Stomach (tissue), 8 donors: ENCODE measurements at regions not wholly inside any gene's neighbourhood (a gene's known extent, or its start where the extent isn't known, plus 50 kb on each side); places are given as distances from the start of the nearest gene placed in this dataset.
"Not testable (repeated sequence)": the region's sequence is repeated elsewhere in the genome, so short reads cannot be mapped to it uniquely, and the experiment has no call there.

Source experiments
- DNase-seq, 2 donors: peaks; one replicate each; pipeline versions ENCODE4 v3.0.0 to v3.0.0-alpha.2; 2013 to 2019
- H3K27ac ChIP-seq, 5 donors: fragments of 200-600 bp in 4 of 5; sonication (generic) in 4 of 5; one replicate each; pipeline ENCODE4 v1.5.1; 2013 to 2019; ENCODE audit warnings: mild to moderate bottlenecking in 1 of 5, moderate library complexity in 1 of 5
- H3K27me3 ChIP-seq, 3 donors: fragments of 200-600 bp; sonication (generic); one replicate each; pipeline ENCODE4 v1.5.1; 2017 to 2019; ENCODE audit warnings: mixed run types in 1 of 3
- H3K36me3 ChIP-seq, 4 donors: fragments of 200-600 bp; sonication (generic); 1 replicate in 3 of 4; 2 replicates in 1 of 4; pipeline ENCODE4 v1.5.1; 2016 to 2019
- H3K4me1 ChIP-seq, 4 donors: fragments of 200-600 bp; sonication (generic); one replicate each; pipeline ENCODE4 v1.5.1; 2016 to 2019
- H3K4me3 ChIP-seq, 4 donors: fragments of 200-600 bp; sonication (generic) in 3 of 4; one replicate each; pipeline ENCODE4 v1.5.1; 2016 to 2019; ENCODE audit warnings: mild to moderate bottlenecking in 1 of 4
- H3K9me3 ChIP-seq, 4 donors: fragments of 200-600 bp; sonication (generic); one replicate each; pipeline ENCODE4 v1.5.1; 2016 to 2019
- CTCF ChIP-seq, 7 experiments: fragments of 450-650 bp in 4 of 7; fragments of 200-600 bp in 3 of 7; sonication (generic) in 3 of 7; IDR thresholded peaks; one replicate each; pipeline ENCODE4 v1.5.1; 2016 to 2019; ENCODE audit warnings: antibody characterized with exemption in 7 of 7, control low read depth in 2 of 7, mild to moderate bottlenecking in 1 of 7
- EP300 ChIP-seq: sonication (generic); formaldehyde crosslinking; IDR thresholded peaks from one replicate; pipeline ENCODE4 v1.6.1; 2017; ENCODE audit warnings: antibody characterized with exemption
- POLR2A ChIP-seq, 4 donors: fragments of 450-650 bp; IDR thresholded peaks; one replicate each; pipeline ENCODE4 v1.6.1; 2016; ENCODE audit warnings: antibody characterized with exemption in 4 of 4, control low read depth in 2 of 4, mild to moderate bottlenecking in 1 of 4, moderate library complexity in 1 of 4
- POLR2AphosphoS5 ChIP-seq, 3 donors: sonication (generic); formaldehyde crosslinking; IDR thresholded peaks; one replicate each; pipeline ENCODE4 v1.6.1; 2016; ENCODE audit warnings: antibody characterized with exemption in 3 of 3
- WGBS, 5 donors: extraction: QIAGEN DNeasy Blood & Tissue Kit in 3 of 5; methylation state at CpG; one replicate each; pipeline versions ENCODE4 v1.1.5 to v1.1.7; 2013 to 2018; 5-methylcytosine and 5-hydroxymethylcytosine counted together
- intact Hi-C: fragments of 100-400 bp; cut with DNase I; formaldehyde crosslinking; loops from one replicate; pipeline ENCODE4 v1.15.1; 2023; ENCODE audit warnings: low total_unique reads
- donor health status: healthy with polysubstance abuse.
- donor health status: Bipolar disorder and iron deficiency.
- donor health status: healthy.

- 51 to 72% (median 59%) methylated on average over 3 of the region's 3 CpGs for WGBS, 5 donors
- H3K9me3 ChIP-seq, result peaks cover 0 to 8% (median under 1%) of the 10 kb centered on the region in 4 donors
- no peak for DNase-seq
- TF ChIP-seq EP300 (no peak), CTCF (IDR thresholded peaks at IDR 0.05) (no peak), POLR2A (IDR thresholded peaks at IDR 0.05) (no peak), POLR2AphosphoS5 (IDR thresholded peaks at IDR 0.05) (no peak)
- intact Hi-C loops, result no loop called here
- H3K4me1 ChIP-seq, result no peaks in the 10 kb centered on the region
- H3K36me3 ChIP-seq, result no peaks in the 10 kb centered on the region
- no peaks in the 10 kb centered on the region for H3K27me3 ChIP-seq
- H3K27ac ChIP-seq, result no peak overlapping the region
- no peak overlapping the region for H3K4me3 ChIP-seq
These were observed 1138.9 kb upstream of the ADGRB3 start for GRCh38 chr6:67496191-67496590.

DNA sequence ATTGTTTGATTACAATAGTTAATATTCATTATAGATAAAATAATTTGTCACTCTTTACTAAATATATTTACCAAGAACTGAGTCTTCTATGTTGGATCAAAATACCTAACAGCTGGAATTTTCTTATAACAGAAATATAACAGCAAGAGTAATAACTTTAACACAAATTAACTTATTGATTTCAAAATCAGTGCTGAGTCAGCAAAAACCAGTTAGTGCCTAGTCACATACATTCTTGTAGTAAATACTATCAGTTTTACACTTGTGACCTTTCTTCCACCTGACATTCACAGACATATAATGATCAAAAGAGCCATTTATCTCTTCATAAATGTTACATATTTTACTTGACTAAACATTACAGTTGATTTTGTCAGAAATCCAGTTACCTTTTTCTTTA lies 1141.4 kb upstream of the ADGRB3 start:
- Histone ChIP-seq H3K36me3 (no peaks in the 10 kb centered on the region), H3K27ac (no peak overlapping the region), H3K9me3 (peaks cover 0 to 8% (median 1%) of the 10 kb centered on the region in 4 donors), H3K27me3 (no peaks in the 10 kb centered on the region), H3K4me1 (no peaks in the 10 kb centered on the region), H3K4me3 (no peak overlapping the region)
- DNase-seq, result no peak
- intact Hi-C loops, result no loop called here
- TF ChIP-seq POLR2AphosphoS5 (IDR thresholded peaks at IDR 0.05) (no peak), POLR2A (IDR thresholded peaks at IDR 0.05) (no peak), CTCF (IDR thresholded peaks at IDR 0.05) (no peak), EP300 (no peak)

GRCh38 chr6:67475700-67476099 lies 1159.4 kb upstream of the ADGRB3 start:
- Histone ChIP-seq H3K36me3 (no peaks in the 10 kb centered on the region), H3K4me3 (no peak overlapping the region), H3K4me1 (no peaks in the 10 kb centered on the region), H3K27ac (no peak overlapping the region), H3K9me3 (peaks cover 0 to 7% (median 0%) of the 10 kb centered on the region in 4 donors), H3K27me3 (no peaks in the 10 kb centered on the region)
- 27 to 56% (median 43%) methylated on average over 1 of the region's 1 CpG for WGBS, 5 donors
- intact Hi-C loops, result no loop called here
- DNase-seq, result no peak
- no peak for TF ChIP-seq POLR2AphosphoS5 (IDR thresholded peaks at IDR 0.05)
- TF ChIP-seq CTCF (IDR thresholded peaks at IDR 0.05), result no peak
- TF ChIP-seq EP300, result no peak
- no peak for TF ChIP-seq POLR2A (IDR thresholded peaks at IDR 0.05)

GRCh38 chr6:67467341-67467740 lies 1167.7 kb upstream of the ADGRB3 start:
- Histone ChIP-seq H3K27ac (no peak overlapping the region), H3K27me3 (no peaks in the 10 kb centered on the region), H3K9me3 (peaks cover 0 to 27% (median 2%) of the 10 kb centered on the region in 4 donors), H3K4me3 (no peak overlapping the region), H3K36me3 (no peaks in the 10 kb centered on the region), H3K4me1 (no peaks in the 10 kb centered on the region)
- DNase-seq, result no peak
- WGBS, 5 donors, result 75 to 82% (median 78%) methylated on average over 7 of the region's 7 CpGs
- TF ChIP-seq CTCF (IDR thresholded peaks at IDR 0.05), result no peak
- TF ChIP-seq EP300, result no peak
- TF ChIP-seq POLR2A (IDR thresholded peaks at IDR 0.05), result no peak
- no peak for TF ChIP-seq POLR2AphosphoS5 (IDR thresholded peaks at IDR 0.05)
- intact Hi-C loops, result no loop called here

DNA sequence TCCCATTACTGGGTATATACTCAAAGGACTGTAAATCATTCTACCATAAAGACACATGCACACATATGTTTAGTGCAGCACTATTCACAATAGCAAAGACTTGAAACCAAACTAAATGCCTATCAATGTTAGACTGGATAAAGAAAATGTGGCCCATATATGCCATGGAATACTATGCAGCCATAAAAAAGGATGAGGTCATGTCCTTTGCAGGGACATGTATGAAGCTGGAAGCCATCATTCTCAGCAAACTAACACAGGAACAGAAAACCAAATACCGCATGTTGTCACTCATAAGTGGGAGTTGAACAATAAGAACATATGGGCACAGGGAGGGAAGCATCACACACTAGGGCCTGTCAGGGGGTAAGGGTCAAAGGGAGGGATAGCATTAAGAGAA lies 1172.4 kb upstream of the ADGRB3 start:
- H3K36me3 ChIP-seq, H3K4me1 ChIP-seq, DNase-seq, H3K4me3 ChIP-seq, intact Hi-C loops, H3K27me3 ChIP-seq, H3K27ac ChIP-seq: not testable (repeated sequence)
- 94 to 100% (median 96%) methylated on average over 1 of the region's 1 CpG for WGBS, 5 donors
- peaks cover 8 to 40% (median 21%) of the 10 kb centered on the region in 4 donors for H3K9me3 ChIP-seq
